IMR-90 (cell line): ENCODE measurements at regions not wholly inside any gene's neighbourhood (a gene's known extent, or its start where the extent isn't known, plus 50 kb on each side); places are given as distances from the start of the nearest gene placed in this dataset.

ENCODE experiments used
- ATAC-seq: fragments of 200-7000 bp; cut with Tn5 transposase; 2 replicates; pipeline ENCODE4 v1.9.1; 2020; ENCODE audit warnings: low read depth, mild to moderate bottlenecking, moderate library complexity
- BruUV-seq: library from RNA; stranded (reverse); fragments of 400-500 nt; replicated peaks from 2 replicates; lab custom pipeline; 2021; lab: Mats Ljungman, UMichigan
- CTCF ChIA-PET: fragments of 300-600 bp; formaldehyde crosslinking; extraction: SDS; loops from one replicate; lab custom pipeline; 2021; ENCODE audit warnings: antibody characterized with exemption; lab: Yijun Ruan, JAX
- POLR2A ChIA-PET: fragments of 300-600 bp; sonication (Branson Sonifier 250); formaldehyde crosslinking; loops from one replicate; lab custom pipeline; 2022; ENCODE audit warnings: antibody characterized with exemption; ENCODE audit not compliant: unreplicated experiment; lab: Charles Lee
- DNase-seq: peaks from one replicate; pipeline ENCODE4 v3.0.0; 2013
- H2AFZ ChIP-seq: replicated peaks from 2 replicates; pipeline ENCODE3; 2013; ENCODE audit warnings: low read length, mild to moderate bottlenecking; ENCODE audit not compliant: poor library complexity
- H2AK5ac ChIP-seq: 2 replicates; pipeline ENCODE4 v1.6.1; 2013; ENCODE audit warnings: low read depth, low read length, inconsistent platforms
- H2AK9ac ChIP-seq: replicated peaks from 2 replicates; pipeline ENCODE3; 2013; ENCODE audit warnings: mild to moderate bottlenecking, low read depth, low read length, moderate library complexity; ENCODE audit not compliant: poor library complexity
- H2BK120ac ChIP-seq: 2 replicates; pipeline ENCODE4 v1.6.1; 2013; ENCODE audit warnings: low read depth, low read length, inconsistent platforms
- H2BK15ac ChIP-seq: 3 replicates; pipeline ENCODE4 v1.6.1; 2013; ENCODE audit warnings: low read depth, low read length, inconsistent platforms
- H2BK20ac ChIP-seq: 2 replicates; pipeline ENCODE4 v1.6.1; 2013; ENCODE audit warnings: low read depth, mild to moderate bottlenecking, inconsistent platforms, low read length, moderate library complexity
- H2BK5ac ChIP-seq: 2 replicates; pipeline ENCODE4 v1.6.1; 2013; ENCODE audit warnings: mild to moderate bottlenecking, low read depth, low read length, inconsistent platforms; ENCODE audit not compliant: poor library complexity, severe bottlenecking
- H3K14ac ChIP-seq: replicated peaks from 2 replicates; pipeline ENCODE4 v1.6.1; 2013; ENCODE audit warnings: low read depth, low read length, inconsistent platforms
- H3K18ac ChIP-seq: 2 replicates; pipeline ENCODE4 v1.6.1; 2013; ENCODE audit warnings: low read depth, low read length, control low read depth
- H3K23ac ChIP-seq: 2 replicates; pipeline ENCODE4 v1.6.1; 2013; ENCODE audit warnings: low read depth, low read length, inconsistent platforms
- H3K27ac ChIP-seq: 2 replicates; pipeline ENCODE4 v1.5.1; 2013; ENCODE audit warnings: mild to moderate bottlenecking, control low read depth, low read length; ENCODE audit not compliant: insufficient read depth
- H3K27me3 ChIP-seq: 2 replicates; pipeline ENCODE4 v1.6.1; 2013; ENCODE audit warnings: low read length; ENCODE audit not compliant: control insufficient read depth, insufficient read depth
- H3K36me3 ChIP-seq: 2 replicates; pipeline ENCODE4 v1.6.1; 2013; ENCODE audit warnings: low read length, mixed read lengths; ENCODE audit not compliant: control insufficient read depth, insufficient read depth
- H3K4ac ChIP-seq: 2 replicates; pipeline ENCODE4 v1.6.1; 2013; ENCODE audit warnings: low read depth, low read length, inconsistent platforms
- H3K4me1 ChIP-seq: 2 replicates; pipeline ENCODE4 v1.6.1; 2013; ENCODE audit warnings: low read length, mixed read lengths; ENCODE audit not compliant: control insufficient read depth, insufficient read depth
- H3K4me2 ChIP-seq: 2 replicates; pipeline ENCODE4 v1.6.1; 2013; ENCODE audit warnings: low read depth, mild to moderate bottlenecking, control low read depth, low read length, moderate library complexity
- H3K4me3 ChIP-seq: 2 replicates; pipeline ENCODE4 v1.5.1; 2013; ENCODE audit warnings: low read depth, mild to moderate bottlenecking, control low read depth, low read length, moderate library complexity; ENCODE audit not compliant: insufficient read depth
- H3K56ac ChIP-seq: 2 replicates; pipeline ENCODE4 v1.6.1; 2013; ENCODE audit warnings: low read length, inconsistent platforms; ENCODE audit not compliant: insufficient read depth; ENCODE audit errors: extremely low read depth
- H3K79me1 ChIP-seq, 2 experiments: 2 replicates each; pipeline ENCODE4 v1.6.1; 2013; ENCODE audit warnings: low read length in 2 of 2, inconsistent platforms in 1 of 2, low read depth in 1 of 2
- H3K9ac ChIP-seq: 2 replicates; pipeline ENCODE4 v1.6.1; 2013; ENCODE audit warnings: low read depth, low read length, control low read depth
- H3K9me1 ChIP-seq: 2 replicates; pipeline ENCODE4 v1.6.1; 2013; ENCODE audit warnings: low read length, inconsistent platforms; ENCODE audit not compliant: insufficient read depth
- H3K9me3 ChIP-seq: 2 replicates; pipeline ENCODE4 v1.6.1; 2013; ENCODE audit warnings: low read length; ENCODE audit not compliant: control insufficient read depth, insufficient read depth
- H4K20me1 ChIP-seq: 2 replicates; pipeline ENCODE4 v1.6.1; 2013; ENCODE audit warnings: low read length, inconsistent platforms; ENCODE audit not compliant: insufficient read depth
- H4K5ac ChIP-seq: 2 replicates; pipeline ENCODE4 v1.6.1; 2013; ENCODE audit warnings: mild to moderate bottlenecking, low read depth, low read length, control low read depth
- H4K8ac ChIP-seq, 2 experiments: 2 replicates each; pipeline ENCODE4 v1.6.1; 2013; ENCODE audit warnings: low read depth in 2 of 2, low read length in 2 of 2, control low read depth in 1 of 2, inconsistent platforms in 1 of 2
- H4K91ac ChIP-seq: 2 replicates; pipeline ENCODE4 v1.6.1; 2013; ENCODE audit warnings: low read depth, low read length, inconsistent platforms; ENCODE audit not compliant: insufficient read depth
- CHD1 ChIP-seq: IDR thresholded peaks from 2 replicates; pipeline ENCODE4 v1.6.1; 2012; ENCODE audit warnings: low read depth, low read length, improper control_type of control experiment
- FOS ChIP-seq: fragments of 150-350 bp; IDR thresholded peaks from 2 replicates; pipeline ENCODE4 v1.6.1; 2016; ENCODE audit warnings: low read depth, low read length
- POLR2A ChIP-seq: IDR thresholded peaks from 2 replicates; pipeline ENCODE4 v1.6.1; 2012; ENCODE audit warnings: mild to moderate bottlenecking, low read depth, low read length
- RAD21 ChIP-seq: IDR thresholded peaks from 2 replicates; pipeline ENCODE4 v1.6.1; 2012; ENCODE audit warnings: low read length, improper control_type of control experiment
- RCOR1 ChIP-seq: IDR thresholded peaks from 2 replicates; pipeline ENCODE4 v1.6.1; 2012; ENCODE audit warnings: mild to moderate bottlenecking, low read length, improper control_type of control experiment; ENCODE audit not compliant: insufficient replicate concordance
- dilution Hi-C: fragments of 300-500 bp; cut with HindIII; formaldehyde crosslinking; loops from one replicate; pipeline ENCODE4 v1.14.3; 2018; ENCODE audit warnings: low sequenced_read_pairs; ENCODE audit not compliant: unreplicated experiment
- in situ Hi-C: fragments of 300-500 bp; cut with MboI; formaldehyde crosslinking; loops from 3 replicates; pipeline ENCODE4 v1.14.3; 2019; ENCODE audit warnings: low sequenced_read_pairs, inconsistent platforms, mixed read lengths
- intact Hi-C: fragments of 100-400 bp; cut with micrococcal nuclease; formaldehyde crosslinking; loops from 2 replicates; pipeline ENCODE4 v1.10.0; 2022

DNA sequence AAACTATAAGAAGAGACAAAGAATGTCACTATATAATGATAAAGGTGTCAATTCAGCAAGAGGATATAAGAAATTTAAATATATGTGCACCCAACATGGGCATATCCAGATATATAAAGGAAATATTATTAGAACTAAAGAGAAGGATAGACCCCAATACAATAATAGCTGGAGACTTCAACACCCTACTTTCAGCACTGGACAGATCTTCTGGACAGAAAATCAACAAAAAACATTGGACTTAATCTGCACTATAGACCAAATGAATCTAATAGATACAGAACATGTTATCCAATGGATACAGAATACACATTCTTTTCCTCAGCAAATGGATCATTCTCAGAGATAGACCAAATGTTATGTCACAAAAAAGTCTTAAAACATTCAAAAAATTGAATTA lies 327.7 kb downstream of the PPP1R2C start:
- H2AFZ ChIP-seq = no peak overlapping the region
- dilution Hi-C loops = no loop called here
- no peak overlapping the region for H3K23ac ChIP-seq
- no peaks in the 10 kb centered on the region for H3K9me3 ChIP-seq
- H3K14ac ChIP-seq = no peak overlapping the region
- ATAC-seq = no peak
- no TSS peak for BruUV-seq
- no peak overlapping the region for H2AK5ac ChIP-seq
- H3K18ac ChIP-seq = no peak overlapping the region
- H3K4me2 ChIP-seq = no peak overlapping the region
- no peak overlapping the region for H3K4me3 ChIP-seq
- no peak overlapping the region for H4K8ac ChIP-seq
- no peak overlapping the region for H2BK20ac ChIP-seq
- no peak for TF ChIP-seq RAD21
- TF ChIP-seq POLR2A = no peak
- TF ChIP-seq FOS = no peak
- no peak for TF ChIP-seq CHD1
- no peak for TF ChIP-seq RCOR1
- H2BK120ac ChIP-seq = no peak overlapping the region
- no peak overlapping the region for H2BK15ac ChIP-seq
- H3K9me1 ChIP-seq = no peaks in the 10 kb centered on the region
- no peak overlapping the region for H3K4ac ChIP-seq
- H3K27me3 ChIP-seq = no peaks in the 10 kb centered on the region
- intact Hi-C loops = no loop called here
- no peak overlapping the region for H2BK5ac ChIP-seq
- H3K56ac ChIP-seq = no peak overlapping the region
- H4K20me1 ChIP-seq = no peaks in the 10 kb centered on the region
- no peak for DNase-seq
- no peaks in the 10 kb centered on the region for H3K4me1 ChIP-seq
- H4K91ac ChIP-seq = no peak overlapping the region
- CTCF ChIA-PET = no interaction called here
- H4K5ac ChIP-seq = no peak overlapping the region
- H3K27ac ChIP-seq = no peak overlapping the region
- no peak overlapping the region for H2AK9ac ChIP-seq
- no peak overlapping the region for H3K9ac ChIP-seq
- no peaks in the 10 kb centered on the region for H3K36me3 ChIP-seq
- POLR2A ChIA-PET = no interaction called here
- in situ Hi-C loops = no loop called here
- H3K79me1 ChIP-seq = no peaks in the 10 kb centered on the region
